Endothelial cell of umbilical vein (primary cell): ENCODE measurements at regions not wholly inside any gene's neighbourhood (a gene's known extent, or its start where the extent isn't known, plus 50 kb on each side); places are given as distances from the start of the nearest gene placed in this dataset.

Experiments used
- BruUV-seq: library from RNA; stranded (reverse); fragments of 400-500 nt; replicated peaks from 2 replicates; lab custom pipeline; 2021; lab: Mats Ljungman, UMichigan
- CTCF ChIA-PET: fragments of 300-600, 350-600 bp; sonication (Branson Sonifier 250); formaldehyde crosslinking; loops from one replicate; lab custom pipeline; 2021; ENCODE audit warnings: antibody characterized with exemption, inconsistent platforms; lab: Charles Lee
- POLR2A ChIA-PET: fragments of 300-600, 350-600 bp; sonication (Branson Sonifier 250); formaldehyde crosslinking; loops from one replicate; lab custom pipeline; 2021; ENCODE audit warnings: antibody characterized with exemption, inconsistent platforms; lab: Charles Lee
- DNase-seq: peaks from one replicate; pipeline ENCODE4 v3.0.0-alpha.2; 2011; ENCODE audit warnings: low read depth, low spot score
- FAIRE-seq: peaks from 2 replicates; lab custom pipeline; 2011; peaks lifted over from hg19 to GRCh38; lab: Jason Lieb, UNC
- H2AFZ ChIP-seq: 2 replicates; pipeline ENCODE4 v1.6.0; 2012; ENCODE audit warnings: low read depth, low read length, control low read depth, inconsistent platforms
- H3K27ac ChIP-seq: 2 replicates; pipeline ENCODE4 v1.5.1; 2011; ENCODE audit warnings: low read depth, mild to moderate bottlenecking, control low read depth, low read length, moderate library complexity; ENCODE audit not compliant: insufficient read depth
- H3K27me3 ChIP-seq, 2 experiments: 2 replicates each; pipeline versions ENCODE4 v1.6.0 to v1.6.1; 2011; ENCODE audit warnings: low read length in 2 of 2, mixed read lengths in 1 of 2; ENCODE audit not compliant: control insufficient read depth in 2 of 2, insufficient read depth in 2 of 2
- H3K36me3 ChIP-seq, 2 experiments: 2 replicates in 1 of 2; 3 replicates in 1 of 2; pipeline ENCODE4 v1.5.1; 2011; ENCODE audit warnings: low read length in 2 of 2, mild to moderate bottlenecking in 1 of 2, moderate library complexity in 1 of 2; ENCODE audit not compliant: control insufficient read depth in 2 of 2, insufficient read depth in 2 of 2; ENCODE audit errors: extremely low read depth in 1 of 2
- H3K4me1 ChIP-seq: 3 replicates; pipeline ENCODE4 v1.5.1; 2011; ENCODE audit warnings: mild to moderate bottlenecking, low read length; ENCODE audit not compliant: control insufficient read depth, insufficient read depth; ENCODE audit errors: extremely low read depth
- H3K4me2 ChIP-seq: 2 replicates; pipeline ENCODE4 v1.6.1; 2011; ENCODE audit warnings: low read length, control low read depth, mixed read lengths; ENCODE audit not compliant: insufficient read depth
- H3K4me3 ChIP-seq, 3 experiments: fragments of 200-600 bp in 1 of 3; sonication (generic), shearing (Covaris generic) in 1 of 3; replicated peaks in 1 of 3; 2 replicates each; pipeline ENCODE4 v1.5.1; 2011 to 2016; ENCODE audit warnings: control low read depth in 3 of 3, low read length in 3 of 3, mild to moderate bottlenecking in 2 of 3, inconsistent platforms in 1 of 3, low read depth in 1 of 3, moderate library complexity in 1 of 3; ENCODE audit not compliant: insufficient read depth in 1 of 3
- H3K79me2 ChIP-seq: 2 replicates; pipeline ENCODE4 v1.6.0; 2012; ENCODE audit warnings: low read length, inconsistent platforms; ENCODE audit not compliant: control insufficient read depth, insufficient read depth
- H3K9ac ChIP-seq: replicated peaks from 2 replicates; pipeline ENCODE3; 2011; ENCODE audit warnings: low read length, control low read depth; ENCODE audit not compliant: insufficient read depth; ENCODE audit errors: extremely low read depth
- H3K9me1 ChIP-seq: replicated peaks from 3 replicates; pipeline ENCODE4 v1.6.0; 2011; ENCODE audit warnings: mild to moderate bottlenecking, low read length; ENCODE audit not compliant: control insufficient read depth, insufficient read depth; ENCODE audit errors: extremely low read depth
- H3K9me3 ChIP-seq: replicated peaks from 2 replicates; pipeline ENCODE4 v1.5.1; 2012; ENCODE audit warnings: low read length, inconsistent platforms; ENCODE audit not compliant: control insufficient read depth, insufficient read depth
- H4K20me1 ChIP-seq: replicated peaks from 2 replicates; pipeline ENCODE3; 2011; ENCODE audit warnings: mild to moderate bottlenecking, low read length; ENCODE audit not compliant: control insufficient read depth, insufficient read depth; ENCODE audit errors: extremely low read depth
- EZH2 ChIP-seq: IDR thresholded peaks from 2 replicates; pipeline ENCODE4 v1.6.1; 2012; ENCODE audit warnings: borderline replicate concordance, low read depth, mild to moderate bottlenecking, moderate library complexity, low read length, inconsistent platforms; ENCODE audit not compliant: severe bottlenecking
- GATA2 ChIP-seq: IDR thresholded peaks from 2 replicates; pipeline ENCODE4 v1.7.0; 2011; ENCODE audit warnings: low read depth, mild to moderate bottlenecking, moderate library complexity, mixed read lengths, low read length; ENCODE audit not compliant: insufficient read length, insufficient read depth
- MAX ChIP-seq: IDR thresholded peaks from 2 replicates; pipeline ENCODE4 v1.6.1; 2011; ENCODE audit not compliant: insufficient read depth, insufficient read length
- MYC ChIP-seq: IDR thresholded peaks from one replicate; pipeline ENCODE4 v1.6.1; 2011; ENCODE audit warnings: mild to moderate bottlenecking, low read depth, low read length
- POLR2A ChIP-seq: IDR thresholded peaks from 2 replicates; pipeline ENCODE4 v1.6.1; 2012; ENCODE audit warnings: low read depth, mild to moderate bottlenecking, control low read depth, low read length
- POLR2AphosphoS5 ChIP-seq: IDR thresholded peaks from 2 replicates; pipeline ENCODE4 v1.6.1; 2012; ENCODE audit warnings: low read depth, mild to moderate bottlenecking, control low read depth, low read length, moderate library complexity; ENCODE audit not compliant: insufficient read depth
- dilution Hi-C: fragments of 300-500 bp; cut with MboI; formaldehyde crosslinking; loops from one replicate; pipeline ENCODE4 v1.15.0; 2019; ENCODE audit warnings: low sequenced_read_pairs; ENCODE audit not compliant: extremely low pct_ligation_motif_present
- intact Hi-C: fragments of 100-400 bp; cut with micrococcal nuclease; formaldehyde crosslinking; loops from one replicate; pipeline ENCODE4 v1.10.0; 2022

- Histone ChIP-seq H3K9me3 (no peaks in the 10 kb centered on the region), H3K4me3 (no peak overlapping the region), H3K79me2 (no peaks in the 10 kb centered on the region), H2AFZ (no peak overlapping the region), H3K27me3 (peaks cover 0 to 3% of the 10 kb centered on the region in 2 experiments), H3K9ac (no peak overlapping the region), H3K4me1 (no peaks in the 10 kb centered on the region), H4K20me1 (no peaks in the 10 kb centered on the region), H3K4me2 (no peak overlapping the region), H3K9me1 (no peaks in the 10 kb centered on the region), H3K36me3 (no peaks in the 10 kb centered on the region), H3K27ac (no peak overlapping the region)
- ChIA-PET CTCF (interaction anchor here (1.2 to 1.4 kb wide), 2 partner anchors 194 to 294 kb away, joined by 3 to 4 read pairs; no protein-coding TSS in a partner anchor), POLR2A (no interaction called here)
- dilution Hi-C loops (no loop called here), intact Hi-C loops (no loop called here)
- BruUV-seq = no TSS peak
- no peak for TF ChIP-seq GATA2
- TF ChIP-seq EZH2 = no peak
- TF ChIP-seq POLR2A = no peak
- no peak for TF ChIP-seq POLR2AphosphoS5
- DNase-seq (no peak), FAIRE-seq (no peak)
Measured at GRCh38 chr5:158369241-158369640, 510.3 kb upstream of the CLINT1 start.

- ChIA-PET CTCF (no interaction called here), POLR2A (no interaction called here)
- no peak for DNase-seq
Measured at GRCh38 chr5:158368686-158369085, 509.7 kb upstream of the CLINT1 start.

More at GRCh38 chr5:158368686-158369085, 509.7 kb upstream of the CLINT1 start:
- intact Hi-C loops = no loop called here
- Histone ChIP-seq H3K79me2 (no peaks in the 10 kb centered on the region), H3K9me1 (no peaks in the 10 kb centered on the region), H2AFZ (no peak overlapping the region), H3K4me1 (no peaks in the 10 kb centered on the region), H3K9me3 (no peaks in the 10 kb centered on the region), H3K27me3 (peaks cover 0 to 3% of the 10 kb centered on the region in 2 experiments), H3K27ac (no peak overlapping the region), H3K9ac (no peak overlapping the region), H3K4me3 (no peak overlapping the region), H4K20me1 (no peaks in the 10 kb centered on the region), H3K4me2 (no peak overlapping the region), H3K36me3 (no peaks in the 10 kb centered on the region)
- no TSS peak for BruUV-seq
- dilution Hi-C loops = no loop called here
- TF ChIP-seq MYC (no peak), MAX (no peak), EZH2 (no peak), POLR2AphosphoS5 (no peak), POLR2A (no peak), GATA2 (no peak)
- no peak for FAIRE-seq
